Body of pancreas (tissue), 4 donors: ENCODE measurements at regions not wholly inside any gene's neighbourhood (a gene's known extent, or its start where the extent isn't known, plus 50 kb on each side); places are given as distances from the start of the nearest gene placed in this dataset.

Experiments used
- ATAC-seq: fragments of 150-250 bp; one replicate; pipeline ENCODE4 v1.9.1; 2016
- DNase-seq, 4 donors: peaks; one replicate each; pipeline ENCODE4 v3.0.0-alpha.2; 2019
- H3K27ac ChIP-seq, 4 donors: fragments of 200-600 bp; sonication (generic); 1 replicate in 3 of 4; 2 replicates in 1 of 4; pipeline versions ENCODE4 v1.5.1 to v1.6.1; 2016 to 2019; ENCODE audit warnings: mild to moderate bottlenecking in 1 of 4, mixed read lengths in 1 of 4, moderate library complexity in 1 of 4
- H3K27me3 ChIP-seq, 2 donors: fragments of 200-600 bp; sonication (generic); one replicate each; pipeline ENCODE4 v1.6.0; 2016; ENCODE audit warnings: mild to moderate bottlenecking in 1 of 2
- H3K36me3 ChIP-seq, 2 donors: fragments of 200-600 bp; sonication (generic); replicated peaks in 1 of 2; 2 replicates each; pipeline ENCODE4 v1.5.1; 2016; ENCODE audit warnings: low read depth in 2 of 2; ENCODE audit not compliant: insufficient read depth in 1 of 2
- H3K4me1 ChIP-seq: fragments of 200-600 bp; sonication (generic); one replicate; pipeline ENCODE4 v1.6.0; 2016
- H3K4me3 ChIP-seq, 2 donors: fragments of 200-600 bp; sonication (generic); 1 replicate in 1 of 2; 2 replicates in 1 of 2; pipeline ENCODE4 v1.5.1; 2016 to 2019
- H3K9me3 ChIP-seq, 3 donors: fragments of 200-600 bp; sonication (generic); 1 replicate in 2 of 3; 2 replicates in 1 of 3; pipeline ENCODE4 v1.5.1; 2016
- CTCF ChIP-seq, 7 experiments: fragments of 450-650 bp in 4 of 7; fragments of 200-600 bp in 3 of 7; sonication (generic) in 3 of 7; IDR thresholded peaks; one replicate each; pipeline ENCODE4 v1.5.1; 2016 to 2019; ENCODE audit warnings: antibody characterized with exemption in 7 of 7
- POLR2A ChIP-seq, 3 donors: fragments of 450-650 bp; IDR thresholded peaks; one replicate each; pipeline ENCODE4 v1.6.1; 2016; ENCODE audit warnings: antibody characterized with exemption in 3 of 3, mild to moderate bottlenecking in 2 of 3
- WGBS, 2 donors: methylation state at CpG; one replicate each; pipeline ENCODE4 v1.1.5; 2017; 5-methylcytosine and 5-hydroxymethylcytosine counted together
- intact Hi-C: fragments of 100-400 bp; cut with DNase I; formaldehyde crosslinking; loops from one replicate; pipeline ENCODE4 v1.15.1; 2023

- no peak for TF ChIP-seq POLR2A (IDR thresholded peaks at IDR 0.05)
- no peak for TF ChIP-seq CTCF (IDR thresholded peaks at IDR 0.05)
- no peaks in the 10 kb centered on the region for H3K4me1 ChIP-seq
- no peak for ATAC-seq
- WGBS, 2 donors, result 64 to 77% methylated on average over 1 of the region's 1 CpG
- no peak for DNase-seq
- H3K27ac ChIP-seq, result no peak overlapping the region
- no peak overlapping the region for H3K4me3 ChIP-seq
- no peaks in the 10 kb centered on the region for H3K36me3 ChIP-seq
- no peaks in the 10 kb centered on the region for H3K27me3 ChIP-seq
- intact Hi-C loops, result no loop called here
- no peaks in the 10 kb centered on the region for H3K9me3 ChIP-seq
Observed at GRCh38 chr13:74316547-74316946, 182.3 kb upstream of the KLF12 start.

DNA sequence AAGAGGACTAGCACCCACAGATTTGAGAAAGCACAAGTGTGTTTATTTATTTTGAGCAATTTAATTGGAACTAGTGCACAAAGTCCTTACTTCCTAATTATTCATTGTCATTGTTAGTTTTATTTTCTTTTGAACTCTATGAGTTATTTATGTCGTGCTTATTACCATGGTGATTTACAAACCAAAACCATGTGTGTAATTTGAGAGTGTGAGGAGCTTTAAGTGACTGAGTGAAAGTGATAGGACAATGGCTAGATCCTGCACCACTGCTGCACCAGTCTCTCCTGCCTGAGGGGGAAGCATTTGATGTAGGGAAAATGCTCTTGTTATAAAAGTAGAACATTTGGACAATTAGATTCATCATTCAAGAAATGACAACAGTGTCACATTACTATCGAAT is 172.3 kb upstream of the KLF12 start:
- DNase-seq (no peak), ATAC-seq (no peak)
- intact Hi-C loops, result no loop called here
- H3K9me3 ChIP-seq, result no peaks in the 10 kb centered on the region
- no peaks in the 10 kb centered on the region for H3K36me3 ChIP-seq
- H3K4me3 ChIP-seq, result no peak overlapping the region
- H3K4me1 ChIP-seq, result no peaks in the 10 kb centered on the region
- H3K27ac ChIP-seq, result no peak overlapping the region
- 16 to 29% methylated on average over 2 of the region's 2 CpGs for WGBS, 2 donors
- H3K27me3 ChIP-seq, result no peaks in the 10 kb centered on the region
- TF ChIP-seq POLR2A (IDR thresholded peaks at IDR 0.05) (no peak), CTCF (IDR thresholded peaks at IDR 0.05) (no peak)

DNA sequence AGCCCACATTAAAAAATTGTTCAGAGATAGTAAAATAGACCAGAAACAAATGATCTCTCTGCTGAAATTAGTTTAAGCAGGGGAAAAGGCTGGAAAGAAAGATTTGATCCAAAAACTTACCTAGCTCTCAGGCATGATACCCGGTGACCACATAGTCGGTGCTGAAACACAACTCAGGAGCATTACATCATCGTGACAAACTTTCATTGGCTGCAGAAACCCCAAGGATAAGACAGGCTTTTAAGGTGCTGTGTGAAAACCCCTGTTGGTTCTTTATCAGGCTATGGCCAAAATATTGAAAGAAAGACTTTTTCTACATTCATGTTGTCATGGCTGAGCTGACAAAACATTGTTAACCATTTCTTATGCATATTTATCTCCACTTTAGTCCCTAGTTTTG is 171.7 kb upstream of the KLF12 start:
- intact Hi-C loops, result no loop called here
- no peak overlapping the region for H3K27ac ChIP-seq
- no peaks in the 10 kb centered on the region for H3K27me3 ChIP-seq
- H3K4me3 ChIP-seq, result no peak overlapping the region
- no peak for DNase-seq
- H3K9me3 ChIP-seq, result no peaks in the 10 kb centered on the region
- no peaks in the 10 kb centered on the region for H3K36me3 ChIP-seq
- ATAC-seq, result no peak
- 16 to 17% methylated on average over 3 of the region's 3 CpGs for WGBS, 2 donors
- no peak for TF ChIP-seq CTCF (IDR thresholded peaks at IDR 0.05)
- TF ChIP-seq POLR2A (IDR thresholded peaks at IDR 0.05), result no peak
- H3K4me1 ChIP-seq, result no peaks in the 10 kb centered on the region

GRCh38 chr13:74301258-74301935 is 167.2 kb upstream of the KLF12 start:
- no peak for TF ChIP-seq POLR2A (IDR thresholded peaks at IDR 0.05)
- TF ChIP-seq CTCF (IDR thresholded peaks at IDR 0.05), result no peak
- Histone ChIP-seq H3K27ac (no peak overlapping the region), H3K27me3 (no peaks in the 10 kb centered on the region), H3K9me3 (no peaks in the 10 kb centered on the region), H3K36me3 (no peaks in the 10 kb centered on the region), H3K4me1 (no peaks in the 10 kb centered on the region), H3K4me3 (no peak overlapping the region)
- ATAC-seq (no peak), DNase-seq (no peak)
- 52 to 63% methylated on average over 9 of the region's 9 CpGs for WGBS, 2 donors
- intact Hi-C loops, result no loop called here

- Histone ChIP-seq H3K9me3 (no peaks in the 10 kb centered on the region), H3K36me3 (no peaks in the 10 kb centered on the region)
- intact Hi-C loops, result no loop called here
Observed at GRCh38 chr13:74300162-74300561, 166.0 kb upstream of the KLF12 start.

More at GRCh38 chr13:74300162-74300561, 166.0 kb upstream of the KLF12 start:
- Histone ChIP-seq H3K27me3 (no peaks in the 10 kb centered on the region), H3K27ac (no peak overlapping the region), H3K4me3 (no peak overlapping the region), H3K4me1 (no peaks in the 10 kb centered on the region)
- TF ChIP-seq CTCF (IDR thresholded peaks at IDR 0.05) (no peak), POLR2A (IDR thresholded peaks at IDR 0.05) (no peak)
- no peak for ATAC-seq
- DNase-seq, result no peak
